SU-DHL-6 (cell line): ENCODE measurements at regions not wholly inside any gene's neighbourhood (a gene's known extent, or its start where the extent isn't known, plus 50 kb on each side); places are given as distances from the start of the nearest gene placed in this dataset.

Experiments
- H2AFZ ChIP-seq: fragments of 200-600 bp; sonication (generic); 2 replicates; pipeline ENCODE4 v1.6.1; 2014; ENCODE audit warnings: low read depth, mild to moderate bottlenecking, moderate library complexity, mixed read lengths, antibody characterized with exemption, low read length; ENCODE audit not compliant: severe bottlenecking
- H3F3A ChIP-seq: fragments of 200-600 bp; shearing (Covaris generic); 2 replicates; pipeline ENCODE4 v1.6.0; 2016; ENCODE audit warnings: antibody characterized with exemption, mild to moderate bottlenecking; ENCODE audit not compliant: insufficient read depth
- H3K27ac ChIP-seq: fragments of 200-600 bp; sonication (generic); 2 replicates; pipeline ENCODE4 v1.5.1; 2016; ENCODE audit warnings: low read depth, mild to moderate bottlenecking, low read length, moderate library complexity, mixed read lengths
- H3K27me3 ChIP-seq: fragments of 200-600 bp; sonication (generic), shearing (Covaris generic); 2 replicates; pipeline ENCODE4 v1.6.0; 2014; ENCODE audit warnings: mild to moderate bottlenecking, low read length
- H3K36me3 ChIP-seq: fragments of 200-600 bp; sonication (generic); 2 replicates; pipeline ENCODE4 v1.6.1; 2014; ENCODE audit warnings: mild to moderate bottlenecking, low read length, mixed read lengths
- H3K4me2 ChIP-seq: fragments of 300-600, 200-600 bp; shearing (Covaris generic), sonication (generic); 2 replicates; pipeline ENCODE4 v1.6.0; 2014; ENCODE audit warnings: low read length, low read depth, mild to moderate bottlenecking; ENCODE audit not compliant: poor library complexity, severe bottlenecking
- H3K4me3 ChIP-seq: fragments of 200-600 bp; sonication (generic); 2 replicates; pipeline ENCODE4 v1.5.1; 2014; ENCODE audit warnings: antibody characterized with exemption, low read length, mild to moderate bottlenecking, mixed read lengths; ENCODE audit not compliant: insufficient read depth, poor library complexity, severe bottlenecking
- H3K79me2 ChIP-seq: fragments of 200-600 bp; sonication (generic); 2 replicates; pipeline ENCODE4 v1.6.1; 2014; ENCODE audit warnings: mild to moderate bottlenecking, low read length, moderate library complexity; ENCODE audit not compliant: insufficient read depth
- H3K9ac ChIP-seq: fragments of 200-600 bp; sonication (generic); 2 replicates; pipeline ENCODE4 v1.7.0; 2014; ENCODE audit warnings: mild to moderate bottlenecking, low read length
- H3K9me2 ChIP-seq: fragments of 200-600 bp; sonication (generic); replicated peaks from 2 replicates; pipeline ENCODE4 v1.6.1; 2014; ENCODE audit warnings: low read length; ENCODE audit not compliant: insufficient read depth
- H3K9me3 ChIP-seq: fragments of 200-600 bp; sonication (generic); 2 replicates; pipeline ENCODE4 v1.6.1; 2014; ENCODE audit warnings: low read length, mixed read lengths; ENCODE audit not compliant: insufficient read depth
- H4K20me1 ChIP-seq: fragments of 200-600 bp; sonication (generic); 2 replicates; pipeline ENCODE4 v1.6.1; 2014; ENCODE audit warnings: low read depth, mild to moderate bottlenecking, antibody characterized with exemption, low read length, moderate library complexity, mixed read lengths
- EZH2phosphoT487 ChIP-seq: fragments of 200-600 bp; sonication (generic), shearing (Covaris generic); conservative IDR thresholded peaks from 2 replicates; pipeline ENCODE4 v1.6.1; 2018; ENCODE audit warnings: mild to moderate bottlenecking, antibody characterized with exemption, low read length, moderate library complexity, mixed read lengths
- TF ChIP-seq, protein P1 (sequence below): fragments of 200-600 bp; sonication (generic); IDR thresholded peaks from one replicate; pipeline ENCODE4 v1.5.1; 2017; ENCODE audit warnings: antibody characterized with exemption, mild to moderate bottlenecking, low read length, moderate library complexity; ENCODE audit not compliant: insufficient read depth, poor library complexity, severe bottlenecking

DNA sequence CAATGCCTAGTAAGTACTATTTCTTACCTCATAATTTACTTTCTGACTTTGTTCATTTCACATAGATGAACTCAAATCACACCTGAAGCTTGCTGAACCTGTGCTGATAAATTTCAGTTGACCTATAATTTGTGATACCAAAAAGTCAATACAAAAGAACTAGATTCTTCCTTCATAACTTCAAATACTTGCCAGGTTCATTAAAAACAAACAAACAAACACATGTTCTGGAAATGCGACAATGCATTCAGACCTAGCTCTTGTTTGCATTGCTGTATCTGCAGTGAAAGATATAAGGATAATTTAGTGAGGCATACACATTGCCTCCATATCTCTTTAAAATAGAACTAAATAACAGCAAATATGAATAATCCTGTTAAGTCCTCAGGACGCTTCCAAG, 221.3 kb downstream of the GXYLT1 start:
- Histone ChIP-seq H3K9ac (no peak overlapping the region), H3K4me3 (no peak overlapping the region), H4K20me1 (no peaks in the 10 kb centered on the region), H3K79me2 (no peaks in the 10 kb centered on the region), H3F3A (no peaks in the 10 kb centered on the region), H2AFZ (no peak overlapping the region), H3K9me3 (no peaks in the 10 kb centered on the region), H3K36me3 (no peaks in the 10 kb centered on the region), H3K9me2 (no peaks in the 10 kb centered on the region), H3K27ac (no peak overlapping the region), H3K4me2 (no peak overlapping the region), H3K27me3 (no peaks in the 10 kb centered on the region)
- TF ChIP-seq, protein P1, sequence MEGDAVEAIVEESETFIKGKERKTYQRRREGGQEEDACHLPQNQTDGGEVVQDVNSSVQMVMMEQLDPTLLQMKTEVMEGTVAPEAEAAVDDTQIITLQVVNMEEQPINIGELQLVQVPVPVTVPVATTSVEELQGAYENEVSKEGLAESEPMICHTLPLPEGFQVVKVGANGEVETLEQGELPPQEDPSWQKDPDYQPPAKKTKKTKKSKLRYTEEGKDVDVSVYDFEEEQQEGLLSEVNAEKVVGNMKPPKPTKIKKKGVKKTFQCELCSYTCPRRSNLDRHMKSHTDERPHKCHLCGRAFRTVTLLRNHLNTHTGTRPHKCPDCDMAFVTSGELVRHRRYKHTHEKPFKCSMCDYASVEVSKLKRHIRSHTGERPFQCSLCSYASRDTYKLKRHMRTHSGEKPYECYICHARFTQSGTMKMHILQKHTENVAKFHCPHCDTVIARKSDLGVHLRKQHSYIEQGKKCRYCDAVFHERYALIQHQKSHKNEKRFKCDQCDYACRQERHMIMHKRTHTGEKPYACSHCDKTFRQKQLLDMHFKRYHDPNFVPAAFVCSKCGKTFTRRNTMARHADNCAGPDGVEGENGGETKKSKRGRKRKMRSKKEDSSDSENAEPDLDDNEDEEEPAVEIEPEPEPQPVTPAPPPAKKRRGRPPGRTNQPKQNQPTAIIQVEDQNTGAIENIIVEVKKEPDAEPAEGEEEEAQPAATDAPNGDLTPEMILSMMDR = no peak
- TF ChIP-seq EZH2phosphoT487 = no peak

DNA sequence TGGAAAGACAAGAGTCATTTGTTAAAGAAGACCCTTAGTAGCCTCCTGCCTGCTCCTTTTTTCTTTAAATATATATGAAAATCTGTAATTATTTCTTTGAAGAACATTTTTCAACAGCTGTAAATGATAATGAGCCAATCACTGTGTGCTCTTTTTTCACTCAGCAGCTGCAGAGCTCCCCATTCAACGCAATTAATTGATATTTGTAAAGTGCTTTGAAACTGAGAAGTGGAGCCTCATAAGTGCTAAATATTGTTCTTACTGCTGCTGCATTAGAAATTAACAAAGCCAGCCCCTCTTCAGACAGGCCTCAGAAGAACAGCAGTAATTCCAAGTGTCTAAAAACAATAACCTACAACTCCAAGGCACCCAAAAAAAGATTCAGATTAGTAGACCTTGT, 224.3 kb downstream of the GXYLT1 start:
- H4K20me1 ChIP-seq = no peaks in the 10 kb centered on the region
- H3F3A ChIP-seq = no peaks in the 10 kb centered on the region
- no peak overlapping the region for H3K4me3 ChIP-seq
- H3K4me2 ChIP-seq = no peak overlapping the region
- no peak overlapping the region for H3K9ac ChIP-seq
- H3K27ac ChIP-seq = no peak overlapping the region
- no peaks in the 10 kb centered on the region for H3K9me2 ChIP-seq
- H3K36me3 ChIP-seq = no peaks in the 10 kb centered on the region
- H3K79me2 ChIP-seq = no peaks in the 10 kb centered on the region
- no peak for TF ChIP-seq EZH2phosphoT487
- H2AFZ ChIP-seq = no peak overlapping the region
- no peaks in the 10 kb centered on the region for H3K27me3 ChIP-seq
- no peaks in the 10 kb centered on the region for H3K9me3 ChIP-seq

DNA sequence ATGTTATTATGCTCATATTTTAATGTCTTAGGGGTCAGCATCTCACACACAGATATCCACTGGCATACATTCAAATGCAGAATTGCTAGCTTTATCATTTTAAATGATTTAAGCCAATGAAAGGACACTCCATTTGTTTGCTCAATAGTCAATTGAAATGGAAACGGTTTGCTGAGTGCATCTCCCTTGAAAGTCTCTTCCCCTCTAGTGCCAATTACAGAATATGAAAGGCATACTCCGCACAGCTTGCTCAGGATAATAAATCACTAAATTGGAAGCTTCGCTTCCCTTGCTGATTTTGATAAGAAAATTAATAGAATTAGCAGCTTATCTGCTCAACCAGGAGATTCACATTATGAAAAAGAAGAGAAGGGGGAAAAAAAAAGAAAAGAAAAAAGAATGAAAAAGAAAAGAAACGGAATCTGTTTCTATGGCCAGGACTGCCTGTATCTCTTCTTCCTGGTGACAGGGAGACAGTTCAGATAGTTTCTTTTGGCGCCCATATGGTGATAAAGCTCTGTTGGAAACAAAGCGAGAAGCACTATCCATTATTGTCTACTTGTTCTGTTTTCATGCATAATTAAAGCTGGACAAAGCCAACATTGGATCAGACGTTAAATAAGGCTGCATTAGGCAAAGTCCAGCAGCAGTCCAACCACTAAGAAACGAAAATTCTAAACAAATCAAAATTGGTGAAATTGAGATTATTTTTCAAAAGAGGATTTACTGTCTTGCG, 225.0 kb downstream of the GXYLT1 start:
- Histone ChIP-seq H3K27ac (no peak overlapping the region), H3K27me3 (no peaks in the 10 kb centered on the region), H3K9me3 (no peaks in the 10 kb centered on the region), H2AFZ (no peak overlapping the region), H3K4me3 (no peak overlapping the region), H3K4me2 (no peak overlapping the region), H3F3A (no peaks in the 10 kb centered on the region), H3K79me2 (no peaks in the 10 kb centered on the region), H3K36me3 (no peaks in the 10 kb centered on the region), H3K9ac (no peak overlapping the region), H4K20me1 (no peaks in the 10 kb centered on the region), H3K9me2 (no peaks in the 10 kb centered on the region)
- TF ChIP-seq, protein P1 = no peak
- TF ChIP-seq EZH2phosphoT487 = no peak

DNA sequence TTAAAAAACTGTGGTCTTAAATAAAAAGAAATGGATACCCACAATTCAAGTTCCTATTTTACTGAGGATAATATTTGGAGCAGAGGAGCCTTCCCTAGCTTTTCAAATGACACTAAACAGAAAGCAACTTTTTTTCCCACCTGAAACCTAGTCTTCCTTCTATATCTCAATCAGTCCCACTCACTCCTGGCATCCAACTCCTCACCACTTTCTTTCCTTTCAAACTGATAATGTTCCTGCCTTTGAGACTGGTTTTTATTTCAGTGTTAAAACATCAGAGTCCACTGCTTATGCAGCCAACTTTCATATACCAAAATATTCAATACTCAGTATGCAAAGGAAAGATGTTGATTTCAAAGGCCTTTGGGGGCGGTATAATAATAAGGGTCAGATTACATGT, 225.6 kb downstream of the GXYLT1 start:
- Histone ChIP-seq H3K27ac (no peak overlapping the region), H3K4me3 (no peak overlapping the region), H2AFZ (no peak overlapping the region), H3K36me3 (no peaks in the 10 kb centered on the region), H3K9me2 (no peaks in the 10 kb centered on the region), H3K27me3 (no peaks in the 10 kb centered on the region), H3K4me2 (no peak overlapping the region), H3K79me2 (no peaks in the 10 kb centered on the region), H3K9me3 (no peaks in the 10 kb centered on the region), H3F3A (no peaks in the 10 kb centered on the region), H4K20me1 (no peaks in the 10 kb centered on the region), H3K9ac (no peak overlapping the region)
- TF ChIP-seq, protein P1 = no peak
- no peak for TF ChIP-seq EZH2phosphoT487
